T1000 (cell line): ENCODE measurements at regions not wholly inside any gene's neighbourhood (a gene's known extent, or its start where the extent isn't known, plus 50 kb on each side); places are given as distances from the start of the nearest gene placed in this dataset.
"Not testable (repeated sequence)": the region's sequence is repeated elsewhere in the genome, so short reads cannot be mapped to it uniquely, and the experiment has no call there.

Experiments used
- DNase-seq: peaks from one replicate; lab custom pipeline; 2025; ENCODE audit warnings: mixed read lengths; lab: John Stamatoyannopoulos, UW

DNA sequence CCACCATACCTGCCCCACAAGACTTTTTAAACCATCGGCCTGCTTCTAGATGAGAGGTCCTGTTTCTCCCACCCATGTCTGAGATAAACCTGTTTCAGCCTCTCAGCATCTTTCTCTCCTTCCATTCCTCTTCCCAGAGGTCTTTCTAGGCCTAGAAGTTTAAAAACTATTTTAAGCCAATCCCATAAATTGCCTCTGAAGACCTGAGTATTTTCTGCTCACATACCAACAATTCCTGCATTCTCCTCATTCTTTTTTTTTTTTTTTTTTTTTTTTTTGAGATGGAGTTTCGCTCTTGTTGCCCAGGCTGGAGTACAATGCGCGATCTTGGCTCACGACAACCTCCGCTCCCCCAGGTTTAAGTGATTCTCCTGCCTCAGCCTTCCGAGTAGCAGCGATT lies 262.9 kb upstream of the AUTS2 start:
- no peak for DNase-seq

DNA sequence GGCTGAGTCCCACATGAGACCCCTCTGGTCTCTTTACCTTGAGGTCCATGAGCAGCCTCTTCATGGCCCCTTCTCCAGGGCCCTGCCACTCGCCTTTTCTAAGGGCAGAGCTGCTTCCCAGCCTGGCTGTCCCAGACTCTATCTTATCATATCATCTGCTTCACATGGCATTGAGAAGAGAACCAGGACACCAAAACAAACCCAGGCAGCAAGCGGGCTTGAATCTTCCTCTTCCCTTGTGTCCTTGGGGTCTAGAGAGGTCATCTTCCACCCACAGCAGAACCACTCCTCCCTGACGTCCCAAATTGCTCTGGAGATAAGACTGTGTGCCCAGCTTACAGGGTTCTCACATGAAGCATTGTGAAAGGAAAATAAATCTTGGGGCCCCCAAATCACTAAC lies 261.3 kb upstream of the AUTS2 start:
- no peak for DNase-seq

DNA sequence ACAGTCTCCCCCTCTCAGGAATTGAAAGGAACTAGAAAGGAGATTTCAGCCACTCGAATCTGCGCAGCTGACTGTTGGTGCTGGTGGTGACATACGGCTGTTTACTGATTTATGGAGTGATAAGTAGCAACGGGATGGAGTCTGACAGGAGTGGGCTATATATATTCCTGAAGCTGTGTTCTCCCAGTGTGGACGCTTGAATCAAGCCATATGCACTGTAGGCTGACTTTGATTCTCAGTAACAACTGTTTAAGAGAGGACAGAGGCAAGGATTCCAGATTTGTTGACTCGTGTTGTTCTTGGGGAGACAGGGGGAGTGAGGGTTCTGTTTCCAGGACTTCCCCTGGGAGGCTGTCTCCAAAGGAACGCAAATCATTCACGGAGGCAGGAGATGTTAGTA lies 260.1 kb upstream of the AUTS2 start:
- no peak for DNase-seq

DNA sequence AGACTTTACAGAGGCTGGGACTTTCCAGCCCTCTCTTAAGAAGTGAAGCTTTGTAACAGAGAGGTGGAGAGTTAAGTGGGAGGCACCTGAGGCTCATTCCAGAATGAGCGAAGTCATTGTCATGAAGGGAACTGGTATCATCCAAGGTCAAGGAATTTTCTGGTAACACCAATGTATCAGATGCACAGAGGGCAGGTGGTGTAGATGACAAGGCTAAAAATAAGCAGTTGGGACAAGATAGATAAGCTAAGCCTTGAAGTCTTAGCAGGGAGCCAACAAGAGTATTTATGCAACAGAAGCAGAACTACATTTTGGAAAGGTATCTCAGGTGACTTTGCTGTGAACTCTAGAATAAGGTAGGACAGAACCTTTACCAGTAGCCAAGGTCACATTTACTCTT lies 257.0 kb upstream of the AUTS2 start:
- DNase-seq: no peak

DNA sequence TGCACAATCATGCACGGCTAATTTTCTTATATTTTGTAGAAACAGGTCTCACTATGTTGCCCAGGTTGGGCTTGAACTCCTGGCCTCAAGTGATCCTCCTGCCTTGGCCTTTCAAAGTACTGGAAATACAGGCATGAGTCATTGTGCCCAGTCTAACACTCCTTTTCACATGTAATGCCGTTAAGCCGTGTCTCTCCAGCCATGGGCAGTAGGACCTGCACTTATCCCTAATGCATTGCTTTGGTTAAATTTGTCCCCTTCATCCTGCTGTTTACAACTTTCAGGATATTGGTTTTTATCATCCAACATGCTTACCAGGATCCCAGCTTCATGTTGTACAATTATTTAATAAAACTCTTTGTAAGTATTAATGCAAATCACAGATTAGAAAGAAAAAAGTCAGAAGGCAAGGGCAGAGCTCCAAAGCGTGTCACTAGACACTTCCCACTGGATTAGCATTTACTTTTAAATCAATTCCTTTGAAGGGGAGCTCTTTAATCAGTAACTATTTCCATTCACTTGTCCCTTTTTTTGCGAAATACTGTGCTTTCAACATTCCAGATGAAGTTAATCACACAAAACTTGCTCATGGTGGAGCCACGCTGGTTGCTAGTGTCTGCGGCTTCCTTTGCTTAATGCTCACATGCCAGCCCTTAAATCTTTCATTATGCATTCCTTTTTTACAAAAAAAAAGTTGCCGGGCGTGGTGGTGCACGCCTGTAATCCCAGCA lies 256.0 kb upstream of the AUTS2 start:
- DNase-seq: no peak

DNA sequence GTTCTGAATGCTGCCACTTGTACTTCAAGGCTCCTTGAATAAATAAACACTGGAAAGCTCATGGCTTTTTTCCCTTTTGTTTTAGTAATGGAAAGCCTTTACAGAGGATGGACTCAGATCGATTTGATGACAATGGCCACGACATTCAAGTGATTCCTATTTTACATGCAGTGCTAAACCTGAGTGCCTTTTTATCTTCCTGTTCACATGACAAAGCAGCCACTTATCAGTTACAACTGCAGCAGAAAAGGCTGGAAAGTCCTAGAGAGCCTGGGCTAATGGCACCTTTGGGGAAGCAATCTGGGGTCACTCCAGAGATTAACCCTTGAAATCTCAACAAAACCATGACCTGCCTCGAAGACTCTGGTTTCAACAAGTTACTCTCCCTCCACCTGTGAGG lies 249.0 kb upstream of the AUTS2 start:
- DNase-seq: no peak

DNA sequence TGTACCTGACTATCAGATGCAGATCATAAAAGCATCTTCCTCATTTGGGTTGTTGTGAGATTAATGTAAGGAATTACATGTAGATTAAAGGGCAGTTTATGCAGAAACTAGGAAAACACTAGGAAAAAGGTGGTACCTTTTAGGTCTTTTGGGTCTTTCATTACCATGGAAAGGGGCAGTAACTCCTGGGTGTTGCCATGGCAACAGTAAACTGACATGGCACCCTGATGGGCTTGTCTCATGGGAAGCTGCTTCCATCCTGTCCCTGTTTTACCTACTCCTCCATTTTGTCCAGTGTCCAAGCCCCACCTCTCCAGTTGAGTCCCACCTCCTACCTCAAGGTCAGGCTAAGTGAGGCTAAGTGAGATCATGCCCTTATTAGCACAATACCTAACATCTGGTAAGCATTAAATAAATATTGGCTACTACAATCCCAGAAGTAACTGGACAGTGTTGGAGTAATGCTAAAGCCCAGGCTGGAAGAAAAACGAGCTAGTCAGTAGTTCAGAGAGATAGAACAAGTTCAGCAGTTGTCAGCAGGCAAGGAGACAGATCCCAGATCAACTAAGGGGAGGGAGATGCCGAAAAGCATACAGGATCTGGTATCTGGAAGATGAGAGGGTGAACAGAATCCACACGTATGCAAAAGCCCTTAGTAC lies 240.0 kb upstream of the AUTS2 start:
- DNase-seq: no peak

DNA sequence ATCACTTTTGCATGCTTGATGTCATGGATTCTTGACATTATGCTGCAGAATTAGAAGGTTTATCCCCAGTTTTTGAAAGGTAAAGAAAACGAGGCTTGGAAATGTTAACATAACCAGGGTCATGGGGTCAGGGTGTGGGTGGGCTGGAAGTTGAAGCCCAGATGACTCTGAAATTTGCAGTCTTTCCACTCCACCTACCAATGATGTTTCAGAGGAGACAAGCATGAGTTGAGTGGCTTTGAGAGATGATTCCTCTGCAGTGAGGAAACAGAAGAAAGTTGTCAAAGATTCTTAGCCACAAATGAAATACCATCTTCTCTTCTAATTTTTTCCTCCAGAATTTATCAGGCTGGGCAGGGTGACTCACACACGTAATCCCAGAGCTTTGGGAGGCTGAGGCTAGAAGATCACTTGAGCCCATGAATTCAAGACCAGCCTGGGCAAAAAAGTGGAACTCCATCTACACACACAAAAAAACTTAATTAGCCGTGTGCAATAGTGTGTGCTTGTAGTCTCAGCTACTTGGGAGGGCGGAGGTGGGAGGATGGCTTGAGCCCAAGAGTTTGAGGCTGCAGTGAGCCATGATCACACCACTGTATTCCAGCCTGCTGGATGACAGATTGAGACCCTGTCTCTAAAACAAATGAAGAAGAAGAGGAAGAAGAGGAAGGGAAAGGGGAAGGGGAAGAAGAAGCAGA lies 239.1 kb upstream of the AUTS2 start:
- DNase-seq: no peak

DNA sequence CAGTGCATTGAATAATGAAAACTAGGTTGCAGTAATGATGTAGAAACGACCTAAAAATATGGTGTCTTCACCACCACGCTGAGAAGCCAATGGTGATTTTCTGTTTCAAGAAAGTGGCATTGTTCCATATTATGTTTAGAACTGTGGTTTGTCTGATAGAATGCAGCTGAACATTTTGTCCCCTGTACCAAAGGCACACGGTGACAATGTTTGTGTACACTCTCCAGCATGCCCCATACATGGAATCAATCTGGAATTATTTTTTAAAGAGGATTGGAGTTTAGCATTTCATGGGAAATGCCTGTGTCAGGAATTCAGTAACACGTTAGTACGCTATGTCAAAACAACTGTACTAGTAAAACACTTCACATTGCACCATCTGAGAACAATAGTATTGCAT lies 237.4 kb upstream of the AUTS2 start:
- no peak for DNase-seq

DNA sequence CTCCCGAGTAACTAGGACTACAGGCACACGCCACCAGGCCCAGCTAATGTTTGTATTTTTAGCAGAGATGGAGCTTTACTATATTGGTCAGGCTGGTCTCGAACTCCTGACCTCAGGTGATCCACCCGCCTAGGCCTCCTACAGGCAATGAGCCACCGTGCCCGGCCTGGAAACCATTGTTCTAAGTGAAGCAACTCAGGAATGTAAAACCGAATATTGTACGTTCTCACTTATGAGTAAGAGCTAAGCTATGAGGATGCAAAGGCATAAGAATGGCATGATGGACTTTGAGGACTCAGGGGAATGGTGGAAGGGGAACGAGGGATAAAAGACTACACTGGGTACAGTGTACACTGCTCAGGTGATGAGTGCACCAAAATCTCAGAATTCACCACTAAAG lies 235.1 kb upstream of the AUTS2 start:
- DNase-seq: no peak

DNA sequence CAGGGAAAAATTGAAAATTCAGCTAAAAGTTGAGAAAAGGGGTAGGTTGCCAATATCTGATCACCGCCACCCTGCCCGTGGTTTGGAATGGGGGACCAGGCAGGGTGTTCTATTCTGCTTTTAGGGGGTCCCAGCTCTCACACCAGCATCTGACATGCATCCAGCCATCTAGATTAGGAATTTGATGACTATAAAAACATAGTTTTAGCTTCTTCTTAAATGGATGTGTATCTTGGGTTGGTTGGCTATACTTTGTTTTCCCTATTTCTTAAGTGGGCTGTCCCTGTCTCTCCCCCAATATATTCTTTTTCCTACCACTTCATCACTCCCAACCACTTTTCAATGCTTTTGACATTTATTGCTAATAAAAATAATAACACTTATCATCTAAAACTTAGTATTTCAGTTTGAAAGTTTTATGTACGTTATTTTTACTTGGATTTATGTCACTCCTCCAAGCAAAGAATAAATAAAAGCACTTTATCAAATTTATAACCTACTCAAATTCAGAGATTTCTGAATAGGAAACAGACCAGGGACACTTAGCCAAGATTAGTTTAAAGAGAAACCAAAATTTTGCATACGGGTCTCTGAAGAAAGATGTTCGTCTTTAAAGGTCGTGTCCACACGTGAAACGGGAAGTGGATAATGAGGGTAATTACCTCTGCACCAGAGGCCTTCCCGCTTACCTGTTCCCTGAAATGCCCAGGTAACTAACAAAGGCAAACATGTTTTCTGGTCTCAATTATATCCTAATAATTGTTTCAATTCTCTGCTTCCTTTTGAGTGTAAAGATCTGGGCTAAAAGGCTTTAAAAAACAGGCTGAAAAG lies 233.2 kb upstream of the AUTS2 start:
- no peak for DNase-seq

DNA sequence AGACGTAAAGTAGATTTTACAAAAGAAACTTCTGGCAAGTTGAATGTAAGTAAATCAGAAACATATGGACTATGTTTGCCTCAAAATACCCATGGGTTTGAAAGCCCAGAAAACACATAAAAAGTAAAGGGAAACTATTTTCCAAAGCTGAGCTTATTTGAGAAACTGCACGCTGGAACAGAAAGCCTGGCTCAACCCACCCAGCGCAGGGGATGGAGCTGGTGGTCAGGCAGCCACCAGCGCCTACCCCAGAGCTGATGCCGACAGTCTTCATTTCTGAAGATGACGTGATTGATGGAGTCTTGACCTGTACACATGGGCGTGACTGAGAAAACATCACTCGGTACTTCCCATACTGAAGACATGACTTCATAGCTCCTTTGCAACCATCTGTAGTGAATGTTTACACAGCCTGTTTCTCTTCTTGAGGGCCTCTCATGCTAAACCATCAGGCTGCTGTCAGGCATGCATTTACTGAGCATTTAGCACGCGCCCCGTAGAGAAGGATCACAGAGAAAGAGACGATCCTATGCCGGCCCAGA lies 232.6 kb upstream of the AUTS2 start:
- no peak for DNase-seq

DNA sequence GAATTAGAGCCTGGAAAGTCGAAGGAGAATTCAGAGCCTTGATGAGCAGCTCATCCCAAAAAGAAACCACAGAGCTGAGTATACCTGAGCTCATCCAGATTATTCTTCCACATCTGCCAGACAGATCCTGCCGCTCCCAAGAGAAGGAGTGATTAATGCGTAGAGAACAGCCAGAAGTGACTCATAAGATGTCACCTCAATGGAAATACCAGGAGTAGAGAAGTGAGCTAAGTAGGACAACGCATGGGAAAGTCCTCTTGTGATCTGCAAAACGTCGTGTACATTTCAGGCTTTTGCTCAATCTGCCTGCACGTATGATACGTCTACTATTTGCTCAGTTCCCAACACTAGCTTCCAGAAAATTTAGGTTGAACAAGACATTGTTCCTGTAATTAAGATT lies 230.5 kb upstream of the AUTS2 start:
- DNase-seq: no peak

DNA sequence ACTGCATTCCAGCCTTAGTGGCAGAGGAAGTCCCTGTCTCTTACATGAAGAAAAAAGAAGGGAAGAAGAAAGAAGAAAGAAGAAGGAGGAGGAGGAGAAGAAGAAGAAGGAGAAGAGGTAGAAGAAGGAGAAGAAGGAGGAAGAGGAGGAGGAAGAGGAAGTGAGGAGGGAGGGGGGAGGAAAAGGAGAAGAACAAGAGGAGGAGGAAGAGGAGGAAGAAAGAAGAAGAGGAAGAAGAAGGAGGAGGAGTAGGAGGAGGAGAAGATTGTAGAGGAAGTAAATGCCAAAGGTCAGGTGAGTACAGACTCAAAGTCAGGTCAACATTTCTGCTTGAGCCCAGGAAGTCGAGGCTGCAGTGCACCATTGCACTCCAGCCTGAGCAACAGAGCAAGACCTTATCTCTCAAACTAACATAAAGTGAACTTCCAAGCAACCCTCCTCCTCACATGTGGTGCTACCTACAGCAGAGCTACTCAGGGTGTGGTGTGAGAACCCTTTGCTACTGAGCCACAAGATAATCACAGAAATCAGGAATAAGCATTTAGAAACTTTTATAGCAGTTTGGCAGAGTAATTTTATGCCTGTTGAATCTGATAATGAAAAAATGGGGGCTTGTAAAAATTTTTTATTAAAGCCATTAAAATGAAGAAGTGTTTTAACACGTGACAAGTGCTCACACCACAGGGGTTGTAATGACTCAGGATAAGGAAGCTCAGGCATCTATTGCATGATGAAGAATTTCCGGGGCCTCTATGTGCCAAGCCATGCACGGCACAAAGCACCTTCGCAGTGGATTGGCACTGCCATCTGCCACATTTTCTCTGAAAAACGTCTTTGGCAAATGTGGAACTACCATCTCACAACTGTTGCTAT lies 224.9 kb upstream of the AUTS2 start:
- DNase-seq: no peak

DNA sequence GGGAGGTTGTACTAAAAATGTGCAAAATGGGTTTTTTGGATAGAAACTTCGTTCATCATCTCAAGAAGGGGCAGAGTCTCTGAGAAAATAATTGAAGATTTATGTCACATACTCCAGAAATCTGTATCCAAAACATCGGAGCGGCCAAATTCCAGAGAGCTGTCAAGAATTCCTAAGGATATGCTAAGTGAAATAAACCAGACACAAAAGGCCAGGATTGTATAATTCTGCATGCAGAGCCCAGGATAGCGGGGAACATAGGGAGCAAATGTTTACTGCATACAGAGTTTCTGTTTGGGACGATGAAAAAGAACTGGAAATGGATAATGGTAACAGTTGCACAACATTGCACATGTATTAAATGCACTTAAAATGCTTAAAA lies 224.2 kb upstream of the AUTS2 start:
- no peak for DNase-seq

DNA sequence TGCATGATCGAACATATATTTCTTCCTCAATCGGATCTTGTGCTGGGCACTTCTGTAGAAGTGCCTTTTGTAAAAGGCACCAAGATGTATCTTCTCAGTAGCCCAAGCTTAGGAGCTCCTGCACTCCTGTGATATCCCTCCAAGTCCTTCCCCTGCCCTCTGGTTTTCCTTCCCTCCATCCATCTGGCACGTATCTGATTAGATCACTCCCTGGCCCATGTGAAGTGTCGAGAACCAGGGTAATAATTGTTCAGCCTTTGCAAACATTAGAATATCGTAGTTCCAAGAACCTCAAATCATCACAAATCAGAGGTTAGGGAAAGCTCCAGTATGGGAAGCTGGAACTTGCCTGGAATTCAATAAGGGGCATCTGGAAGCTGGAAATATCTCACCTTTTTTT lies 221.1 kb upstream of the AUTS2 start:
- no peak for DNase-seq

DNA sequence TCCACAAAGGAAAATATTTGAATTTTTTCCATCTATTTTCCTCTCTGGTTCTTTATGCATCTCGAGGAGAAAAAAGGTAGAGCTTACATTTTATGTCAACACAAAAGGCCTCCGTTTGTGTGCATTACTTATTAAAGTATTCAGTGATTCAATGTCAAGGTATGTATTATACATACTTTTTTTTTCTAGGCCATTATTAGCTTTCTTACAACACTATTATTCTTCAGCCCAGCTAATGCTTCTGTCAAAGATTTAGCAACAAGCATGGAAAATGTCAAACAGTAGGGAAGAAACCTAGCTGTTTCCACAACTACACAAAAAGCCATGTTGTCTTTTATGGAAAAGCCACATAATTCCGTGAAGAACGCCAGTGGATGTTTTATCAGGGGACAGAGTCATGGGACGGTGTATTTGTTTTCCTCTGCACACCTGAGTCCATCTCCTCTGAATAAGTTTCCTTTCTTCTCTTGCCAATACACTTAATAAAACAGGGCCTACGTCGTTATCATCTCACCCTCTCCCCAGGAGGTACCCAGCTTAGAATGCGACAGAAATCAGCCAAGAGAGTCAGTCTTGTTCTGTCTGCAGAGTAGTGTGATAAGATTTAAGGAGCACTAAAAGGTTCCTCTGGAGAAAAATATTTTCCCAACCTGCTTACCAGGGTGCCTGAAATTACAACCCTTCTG lies 209.7 kb upstream of the AUTS2 start:
- DNase-seq: no peak

DNA sequence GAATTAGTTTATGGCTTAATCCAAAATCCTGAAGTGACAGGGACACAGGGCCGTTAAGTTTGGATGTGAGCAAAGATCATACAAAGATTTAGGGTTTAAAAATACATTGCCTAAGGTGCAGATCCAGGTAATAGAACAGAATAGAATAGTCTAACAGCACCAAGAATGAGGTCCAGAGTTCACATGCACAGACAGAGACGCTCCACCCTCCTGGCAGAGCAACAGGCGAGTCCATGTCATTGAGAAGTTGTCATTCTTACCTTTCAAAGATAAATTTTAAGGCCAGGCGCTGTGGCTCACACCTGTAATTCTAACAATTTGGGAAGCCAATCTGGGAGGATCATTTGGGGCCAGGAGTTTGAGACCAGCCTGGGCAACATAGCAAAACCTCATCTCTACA lies 209.1 kb upstream of the AUTS2 start:
- no peak for DNase-seq

DNA sequence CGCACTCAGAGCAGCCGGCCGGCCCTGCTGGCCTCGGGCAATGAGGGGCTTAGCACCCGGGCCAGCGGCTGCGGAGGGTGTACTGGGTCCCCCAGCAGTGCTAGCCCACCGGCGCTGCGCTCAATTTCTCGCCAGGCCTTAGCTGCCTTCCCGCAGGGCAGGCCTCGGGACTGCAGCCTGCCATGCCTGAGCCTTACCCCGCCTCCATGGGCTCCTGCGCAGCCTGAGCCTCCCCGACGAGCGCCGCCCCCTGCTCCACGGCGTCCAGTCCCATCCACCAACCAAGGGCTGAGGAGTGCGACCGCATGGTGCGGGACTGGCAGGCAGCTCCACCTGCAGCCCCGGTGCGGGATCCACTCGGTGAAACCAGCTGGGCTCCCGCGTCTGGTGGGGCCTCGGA lies 204.4 kb upstream of the AUTS2 start:
- DNase-seq: not testable (repeated sequence)

DNA sequence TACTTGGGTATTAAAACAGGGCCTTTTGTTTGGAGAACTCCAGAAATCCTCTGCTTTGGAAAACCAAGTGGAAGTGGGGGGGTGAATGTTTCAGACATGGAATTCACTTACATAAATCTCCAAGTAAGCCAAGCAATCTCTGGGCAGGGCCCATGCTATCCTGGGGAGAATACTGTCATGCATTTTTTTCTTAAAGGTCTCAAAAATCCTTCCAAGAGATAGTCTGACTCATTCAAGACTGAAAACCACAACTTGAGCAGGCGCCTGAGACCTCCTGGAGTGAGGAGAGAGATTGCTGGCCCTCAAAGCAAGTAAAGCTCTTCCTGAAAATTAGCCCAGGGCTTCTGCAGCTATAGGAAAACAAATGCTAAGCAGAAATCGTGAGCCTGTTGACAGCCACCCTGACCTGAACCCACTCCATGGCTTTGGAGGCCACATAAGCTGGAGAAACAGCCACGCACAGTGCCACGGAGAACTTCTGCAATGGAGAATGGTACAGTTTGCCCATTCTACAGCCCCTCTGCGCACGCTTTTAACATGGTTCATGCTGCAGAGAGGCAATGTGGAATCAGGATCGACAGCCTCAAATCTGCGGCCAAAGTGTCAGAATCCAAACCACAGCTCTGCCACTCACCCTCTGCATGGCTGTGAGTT lies 203.1 kb upstream of the AUTS2 start:
- peak; percentile 34 for DNase-seq
